ENCODE measurements at regions not wholly inside any gene's neighbourhood (a gene's known extent, or its start where the extent isn't known, plus 50 kb on each side); places are given as distances from the start of the nearest gene placed in this dataset.

GRCh38 chr7:140236626-140237025, 59.8 kb upstream of the KDM7A start:
- ChIA-PET POLR2A (no interaction called here), CTCF (no interaction called here)
- no peaks in the 10 kb centered on the region for H3K36me3 ChIP-seq (ENCODE audit: control insufficient read depth, insufficient read depth, low read length)
- BruUV-seq (replicated peaks), result no TSS peak
- no peaks in the 10 kb centered on the region for H3K4me1 ChIP-seq (ENCODE audit: control insufficient read depth, insufficient read depth, low read length)
- in situ Hi-C loops (cut with HindIII; ENCODE audit: low pct_unique_long_range_greater_than_20kb, low sequenced_read_pairs), result no loop called here
- no peak overlapping the region for H3K27ac ChIP-seq (ENCODE audit: low read length)
- H3K9me3 ChIP-seq (ENCODE audit: control insufficient read depth, insufficient read depth, low read depth, low read length), result no peaks in the 10 kb centered on the region
- peaks cover 5% of the 10 kb centered on the region for H3K27me3 ChIP-seq (ENCODE audit: control insufficient read depth, insufficient read depth, low read length)
- intact Hi-C loops (cut with micrococcal nuclease; ENCODE audit: unreplicated experiment), result no loop called here
- no peak overlapping the region for H3K4me3 ChIP-seq (ENCODE audit: low read depth in 2 of 2, low read length in 2 of 2)
- no peak for DNase-seq (ENCODE audit: low read depth, low spot score)
- TF ChIP-seq SIN3A (IDR thresholded peaks at IDR 0.05; ENCODE audit: borderline replicate concordance, insufficient read depth, low read depth, low read length) (no peak), POLR2AphosphoS5 (IDR thresholded peaks at IDR 0.05; ENCODE audit: low read depth, low read length) (no peak), REST (IDR thresholded peaks at IDR 0.05; ENCODE audit: insufficient read depth in 1 of 2, low read depth in 2 of 2, low read length in 1 of 2) (no peak), TCF7L2 (IDR thresholded peaks at IDR 0.05; ENCODE audit: low read depth, low read length) (no peak), CTCF (IDR thresholded peaks at IDR 0.05) (no peak)
- ATAC-seq, result no peak

- intact Hi-C loops (cut with micrococcal nuclease; ENCODE audit: unreplicated experiment), result no loop called here
- no peaks in the 10 kb centered on the region for H3K9me3 ChIP-seq (ENCODE audit: control insufficient read depth, insufficient read depth, low read depth, low read length)
- POLR2A ChIA-PET, result no interaction called here
- CTCF ChIA-PET, result no interaction called here
- H3K27ac ChIP-seq (ENCODE audit: low read length), result no peak overlapping the region
- peaks cover 5% of the 10 kb centered on the region for H3K27me3 ChIP-seq (ENCODE audit: control insufficient read depth, insufficient read depth, low read length)
- ATAC-seq (no peak), DNase-seq (ENCODE audit: low read depth, low spot score) (no peak)
- in situ Hi-C loops (cut with HindIII; ENCODE audit: low pct_unique_long_range_greater_than_20kb, low sequenced_read_pairs), result no loop called here
- no TSS peak for BruUV-seq (replicated peaks)
- no peaks in the 10 kb centered on the region for H3K4me1 ChIP-seq (ENCODE audit: control insufficient read depth, insufficient read depth, low read length)
- H3K36me3 ChIP-seq (ENCODE audit: control insufficient read depth, insufficient read depth, low read length), result no peaks in the 10 kb centered on the region
- H3K4me3 ChIP-seq (ENCODE audit: low read depth in 2 of 2, low read length in 2 of 2), result no peak overlapping the region
- no peak for TF ChIP-seq REST (IDR thresholded peaks at IDR 0.05; ENCODE audit: insufficient read depth in 1 of 2, low read depth in 2 of 2, low read length in 1 of 2)
- TF ChIP-seq SIN3A (IDR thresholded peaks at IDR 0.05; ENCODE audit: borderline replicate concordance, insufficient read depth, low read depth, low read length), result no peak
- no peak for TF ChIP-seq POLR2AphosphoS5 (IDR thresholded peaks at IDR 0.05; ENCODE audit: low read depth, low read length)
- TF ChIP-seq CTCF (IDR thresholded peaks at IDR 0.05), result no peak
- no peak for TF ChIP-seq TCF7L2 (IDR thresholded peaks at IDR 0.05; ENCODE audit: low read depth, low read length)
Measured at GRCh38 chr7:140235114-140235513, 58.3 kb upstream of the KDM7A start.

Measured in Panc1 (cell line).